GM18861 (cell line): ENCODE measurements at regions not wholly inside any gene's neighbourhood (a gene's known extent, or its start where the extent isn't known, plus 50 kb on each side); places are given as distances from the start of the nearest gene placed in this dataset.

Experiments
- ATAC-seq: cut with Tn5 transposase; IDR thresholded peaks from one replicate; pipeline ENCODE4 v1.9.1; 2021; ENCODE audit not compliant: unreplicated experiment

GRCh38 chr9:22279636-22280035 lies 167.0 kb upstream of the DMRTA1 start:
- ATAC-seq = no peak

DNA sequence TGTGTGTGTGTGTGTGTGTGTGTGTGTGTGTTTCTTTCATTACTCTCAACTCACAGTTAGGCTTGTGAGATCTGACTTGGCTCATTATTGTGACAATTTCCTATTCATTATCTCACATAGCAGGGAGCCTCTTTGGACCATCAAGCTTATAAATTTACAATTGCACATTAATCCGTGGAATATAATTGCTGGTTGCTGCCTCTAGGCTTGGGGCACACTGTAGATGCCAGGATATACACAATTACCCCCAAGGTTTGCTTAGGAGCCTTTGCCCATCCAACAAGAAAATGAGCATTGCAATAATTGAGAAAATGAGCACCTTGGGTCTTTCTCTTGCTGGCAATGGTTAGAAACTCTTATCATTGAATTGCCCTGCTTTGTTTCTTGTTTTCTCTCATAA lies 161.6 kb upstream of the DMRTA1 start:
- no peak for ATAC-seq

DNA sequence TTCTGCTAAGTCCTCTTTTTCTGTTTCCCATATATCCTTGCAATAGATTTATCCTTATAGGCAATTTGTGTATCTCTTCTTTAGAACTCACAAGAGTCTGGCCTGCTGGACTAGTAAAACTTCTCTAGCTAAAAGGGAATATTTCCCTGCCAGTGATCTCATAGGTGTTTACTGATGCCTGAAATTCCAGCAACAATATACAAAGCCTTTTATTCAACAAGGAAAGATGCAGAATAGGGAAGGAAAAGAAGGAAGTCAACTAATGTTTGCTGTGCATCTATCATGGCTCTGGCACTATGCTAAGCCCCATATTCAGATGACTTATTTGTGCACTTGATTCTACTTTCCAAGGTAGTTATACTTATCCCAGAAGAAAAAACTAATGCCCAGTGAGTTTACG lies 160.0 kb upstream of the DMRTA1 start:
- no peak for ATAC-seq

- ATAC-seq = no peak
Measured at GRCh38 chr9:22288661-22289060, 158.0 kb upstream of the DMRTA1 start.

GRCh38 chr9:22307013-22307711 lies 139.5 kb upstream of the DMRTA1 start:
- no peak for ATAC-seq

- ATAC-seq = no peak
Measured at GRCh38 chr9:22308177-22308576, 138.4 kb upstream of the DMRTA1 start.

DNA sequence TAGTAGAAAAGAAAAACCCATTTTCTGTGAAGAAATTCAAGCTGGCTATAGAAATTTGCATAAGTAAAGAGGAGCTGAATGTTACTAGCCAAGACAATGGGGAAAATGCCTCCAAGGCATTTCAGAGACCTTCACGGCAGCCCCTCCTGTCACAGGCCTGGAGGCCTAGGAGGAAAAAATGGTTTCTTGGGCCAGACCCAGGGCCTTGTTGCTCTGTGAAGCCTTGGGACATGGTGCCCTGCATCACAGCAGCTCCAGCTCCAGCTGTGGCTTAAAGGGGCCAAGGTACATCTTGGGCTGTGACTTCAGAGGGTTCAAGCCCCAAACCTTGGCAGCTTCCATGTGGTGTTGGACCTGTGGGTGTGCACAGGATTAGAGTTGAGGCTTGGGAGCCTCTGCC lies 130.0 kb upstream of the DMRTA1 start:
- ATAC-seq = no peak

- no peak for ATAC-seq
Measured at GRCh38 chr9:22331533-22331932, 115.1 kb upstream of the DMRTA1 start.

DNA sequence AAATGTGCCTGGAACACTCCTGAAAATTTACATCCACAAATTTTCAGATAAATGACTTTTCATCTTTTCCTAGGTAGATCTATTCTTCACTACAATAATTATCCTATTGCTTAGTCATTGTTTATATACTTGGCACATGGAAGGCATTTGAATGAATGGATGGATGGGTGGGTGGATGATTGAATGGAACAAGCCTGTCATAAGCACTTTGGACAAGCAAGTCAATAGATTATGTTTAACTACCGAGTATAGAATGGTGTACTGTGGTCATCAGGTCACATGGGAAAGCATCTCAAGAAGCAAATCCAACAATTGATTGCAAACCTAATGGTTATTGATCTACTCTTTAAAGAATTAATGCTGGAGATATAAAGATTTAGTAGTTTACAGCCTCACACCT lies 114.4 kb upstream of the DMRTA1 start:
- ATAC-seq = no peak

DNA sequence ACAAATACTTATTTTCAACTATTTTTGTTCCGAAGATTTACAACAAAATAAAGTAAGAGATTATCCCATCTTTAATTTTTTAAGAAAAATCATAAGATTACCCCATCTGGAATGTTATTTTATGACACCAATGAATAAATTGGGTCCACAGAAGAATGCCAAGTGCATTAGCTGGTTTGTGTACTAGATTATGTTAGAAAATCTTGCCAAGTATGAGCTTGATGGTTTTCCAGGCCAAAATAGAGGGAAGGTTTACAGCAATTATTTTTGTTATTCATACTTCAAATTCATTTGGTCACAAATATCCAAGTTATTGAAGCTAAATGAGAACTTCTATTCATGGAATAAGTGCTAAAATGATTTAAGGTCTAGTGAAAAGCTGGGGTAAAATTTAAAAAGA lies 109.4 kb upstream of the DMRTA1 start:
- no peak for ATAC-seq

DNA sequence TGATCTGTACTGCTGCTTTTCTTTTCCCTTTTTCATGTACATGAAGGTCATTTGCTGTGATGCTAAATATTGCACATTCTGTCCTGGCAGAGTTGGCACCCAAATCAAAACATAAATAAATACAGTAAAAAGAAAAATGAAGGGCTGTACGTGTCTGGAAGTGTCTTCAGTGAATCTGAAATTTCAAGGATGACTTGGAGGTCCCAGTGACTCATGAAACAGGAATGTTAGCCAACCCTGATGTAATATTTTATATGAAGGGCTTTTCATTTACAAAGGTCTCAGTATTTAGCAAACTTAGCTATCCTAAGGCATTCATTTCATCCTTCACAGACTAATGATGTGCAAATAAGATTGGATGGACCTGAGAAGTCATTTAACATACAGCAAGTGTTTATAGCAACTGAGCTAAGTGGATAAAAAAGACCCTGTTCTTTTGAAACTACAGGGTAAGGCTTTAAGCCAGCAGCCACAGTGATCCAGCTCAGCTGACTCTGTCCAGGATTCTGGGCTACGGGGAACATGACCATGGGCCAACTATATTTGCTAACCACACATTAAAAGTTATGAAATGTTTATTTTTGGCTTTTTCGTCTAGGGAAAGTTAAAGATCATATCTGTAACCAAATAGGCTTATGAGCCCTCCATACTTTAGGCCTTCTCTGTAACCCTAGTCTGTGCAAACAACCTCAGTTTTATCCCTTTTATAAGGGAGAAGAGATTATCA lies 104.0 kb upstream of the DMRTA1 start:
- ATAC-seq = no peak

DNA sequence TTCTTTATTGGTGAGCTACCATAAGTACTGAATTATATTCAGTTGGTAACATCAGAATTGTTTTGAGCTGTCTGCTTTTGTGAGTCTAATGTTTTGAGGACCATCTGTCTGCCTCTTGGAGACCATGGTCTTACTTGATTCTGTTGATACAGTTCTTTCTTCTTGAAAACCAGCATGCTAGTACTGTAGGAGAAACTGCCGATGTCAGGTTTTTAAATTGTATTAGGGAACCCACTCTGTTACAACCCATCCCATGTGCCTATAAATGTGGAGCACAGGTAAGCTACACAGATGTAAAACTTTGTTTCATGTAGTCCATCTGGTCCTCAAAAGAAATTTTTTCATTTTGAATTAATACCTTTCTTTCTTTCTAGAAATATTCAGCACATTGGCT lies 103.4 kb upstream of the DMRTA1 start:
- ATAC-seq = no peak

DNA sequence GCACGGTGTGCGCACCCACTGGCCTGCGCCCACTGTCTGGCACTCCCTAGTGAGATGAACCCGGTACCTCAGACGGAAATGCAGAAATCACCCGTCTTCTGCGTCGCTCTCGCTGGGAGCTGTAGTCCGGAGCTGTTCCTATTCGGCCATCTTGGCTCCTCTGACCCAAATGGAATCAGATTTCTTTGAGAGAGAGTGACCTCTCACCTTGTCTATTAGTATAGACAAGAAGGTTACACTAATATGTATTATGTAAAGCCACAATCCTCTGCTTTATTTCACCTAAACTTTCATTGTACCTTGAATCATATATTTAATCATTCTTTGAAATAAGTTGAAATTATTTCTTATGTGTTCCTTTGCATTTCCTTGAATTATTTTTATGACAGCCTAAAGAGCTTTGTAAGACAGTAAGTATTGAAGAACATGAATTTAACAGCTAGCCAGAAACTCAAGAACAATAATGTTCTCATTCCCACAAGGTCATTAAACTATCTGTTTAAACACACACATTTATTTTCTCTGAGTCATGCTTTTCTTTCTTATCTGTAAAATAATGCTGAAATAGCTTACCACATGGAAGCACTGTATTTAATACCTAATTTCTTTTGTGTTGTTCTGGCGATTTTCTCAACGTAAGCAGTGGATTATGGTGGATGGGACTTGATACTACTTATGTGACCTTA lies 91.8 kb upstream of the DMRTA1 start:
- no peak for ATAC-seq

DNA sequence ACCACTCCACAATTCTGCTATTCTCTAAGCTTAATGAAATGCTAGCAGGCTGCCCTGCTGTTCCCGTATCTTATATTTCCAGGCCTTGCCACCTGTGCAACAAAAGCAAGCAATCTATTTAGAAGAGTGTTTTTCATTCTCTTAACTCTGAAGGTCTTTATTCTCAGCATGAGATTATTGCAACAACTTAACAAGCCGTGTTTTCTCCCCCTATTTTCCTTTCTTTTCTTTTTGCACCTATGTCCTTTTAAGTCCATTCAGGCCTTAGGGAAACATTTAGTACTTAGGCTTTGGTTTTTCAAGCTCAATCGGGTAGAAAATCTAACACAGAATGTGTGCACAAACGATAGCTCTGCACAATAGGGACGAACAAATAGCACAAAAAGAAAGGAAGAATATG lies 89.6 kb upstream of the DMRTA1 start:
- no peak for ATAC-seq

DNA sequence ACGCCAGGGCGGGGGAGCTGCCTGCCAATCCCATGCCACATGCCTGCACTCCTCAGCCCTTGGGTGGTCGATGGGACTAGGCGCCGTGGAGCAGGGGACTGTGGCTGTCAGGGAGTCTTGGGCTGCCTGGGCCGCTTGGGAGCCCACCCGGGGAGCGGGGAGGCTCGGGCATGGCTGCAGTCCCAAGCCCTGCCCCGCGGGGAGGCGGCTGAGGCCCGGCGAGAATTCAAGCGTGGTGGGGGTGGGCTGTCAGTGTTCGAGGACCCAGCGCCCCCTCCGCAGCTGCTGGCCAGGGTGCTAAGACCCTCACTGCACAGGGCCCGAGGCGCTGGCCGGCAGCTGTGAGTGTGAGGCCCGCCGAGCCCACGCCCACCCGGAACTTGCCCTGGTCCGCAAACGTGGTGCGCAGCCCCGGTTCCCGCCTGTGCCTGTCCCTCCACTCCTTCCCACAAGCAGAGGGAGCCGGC lies 83.2 kb upstream of the DMRTA1 start:
- ATAC-seq = no peak

DNA sequence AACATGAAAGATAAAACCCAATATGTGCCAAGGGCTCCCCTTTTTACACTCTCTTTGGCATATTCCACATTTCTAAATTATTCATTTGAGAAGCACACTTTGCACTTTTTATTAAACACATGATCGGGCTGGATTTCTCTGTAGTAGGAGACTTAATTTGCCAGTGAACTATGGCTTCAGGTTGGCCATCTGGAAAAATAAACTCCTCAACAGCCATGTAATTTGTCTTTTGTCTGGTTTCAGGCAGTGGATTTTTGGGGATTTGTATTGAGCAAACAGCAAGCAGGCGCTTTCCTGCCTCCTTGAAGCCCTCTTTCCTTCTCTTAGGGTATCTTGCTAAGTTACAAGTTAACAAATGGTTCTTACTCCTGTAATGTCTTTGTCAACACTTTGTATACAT lies 73.0 kb upstream of the DMRTA1 start:
- ATAC-seq = no peak

DNA sequence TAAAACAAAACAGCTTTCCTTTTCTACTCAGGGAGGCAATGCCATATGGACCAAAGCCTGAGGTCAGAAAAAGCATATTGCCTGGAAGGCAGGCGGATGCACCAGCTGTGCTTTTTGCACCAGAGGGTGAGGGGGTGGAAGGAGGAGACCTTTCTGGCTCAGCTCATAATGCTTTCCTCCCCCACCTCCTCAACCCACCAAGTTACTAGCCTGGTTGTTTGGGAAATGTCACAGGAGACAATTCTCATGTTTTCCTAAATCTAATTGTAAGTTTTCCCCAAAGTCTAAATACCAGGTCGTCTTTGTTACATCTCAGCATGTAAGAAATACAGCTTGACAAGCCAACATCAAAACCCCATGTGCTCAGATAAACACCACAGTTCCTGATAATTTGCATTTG lies 72.6 kb upstream of the DMRTA1 start:
- ATAC-seq = no peak

DNA sequence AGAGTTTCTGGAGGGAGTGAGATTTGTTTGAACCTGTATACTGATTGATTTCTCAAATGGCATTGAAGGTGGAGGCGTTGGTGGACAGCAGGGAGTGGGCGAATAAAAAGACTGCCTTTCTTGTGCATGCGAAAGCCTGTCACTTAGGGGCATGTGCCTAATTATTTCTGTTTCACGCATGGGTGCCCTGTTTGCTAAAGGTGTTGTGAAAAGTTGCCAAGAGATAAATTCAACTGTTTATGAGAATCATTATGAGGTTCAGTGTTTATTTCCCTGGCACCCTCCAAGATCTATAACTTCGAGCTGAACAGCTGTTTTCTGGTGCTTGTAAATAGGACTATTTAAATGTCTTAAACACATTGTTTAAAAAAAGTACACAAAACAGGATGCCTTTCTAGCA lies 67.4 kb upstream of the DMRTA1 start:
- no peak for ATAC-seq

- no peak for ATAC-seq
Measured at GRCh38 chr9:22381170-22381569, 65.5 kb upstream of the DMRTA1 start.

DNA sequence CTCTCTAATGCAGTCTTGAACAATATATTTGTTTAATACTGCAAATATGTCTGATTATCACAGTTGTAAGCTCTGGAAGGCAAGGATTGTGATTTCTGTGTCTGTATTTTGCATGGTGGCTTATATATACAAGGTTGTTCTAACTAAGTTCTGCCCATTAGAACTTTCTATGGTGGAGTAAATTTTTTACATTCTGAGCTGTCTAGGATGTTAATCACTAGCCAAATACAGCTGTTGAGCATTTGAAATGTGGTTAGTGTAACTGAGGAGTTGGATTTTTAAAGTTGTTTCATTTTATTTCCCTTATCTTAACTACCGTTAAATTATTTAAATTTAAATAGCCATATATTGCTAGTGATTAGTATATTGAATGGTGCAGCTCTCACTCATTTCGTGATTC lies 64.3 kb upstream of the DMRTA1 start:
- no peak for ATAC-seq

DNA sequence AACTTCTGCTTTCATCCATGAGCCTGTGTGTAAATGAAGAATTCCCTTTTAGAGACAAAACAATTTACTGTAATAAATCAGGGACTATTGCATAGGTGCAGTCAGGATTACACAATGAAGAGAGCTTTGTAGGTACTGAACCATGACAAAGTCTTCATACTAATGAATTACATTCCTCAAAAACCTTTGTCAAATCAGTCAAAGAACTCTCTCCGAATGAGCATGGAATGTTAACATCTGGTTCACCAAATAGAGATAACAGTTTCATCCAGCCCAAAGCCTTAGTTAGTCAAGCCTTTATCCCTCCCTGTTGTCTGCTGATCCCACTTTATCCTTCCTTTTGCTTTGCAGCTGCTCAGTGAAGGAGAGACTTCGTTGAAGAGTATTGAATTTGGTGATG lies 62.9 kb upstream of the DMRTA1 start:
- ATAC-seq = no peak

DNA sequence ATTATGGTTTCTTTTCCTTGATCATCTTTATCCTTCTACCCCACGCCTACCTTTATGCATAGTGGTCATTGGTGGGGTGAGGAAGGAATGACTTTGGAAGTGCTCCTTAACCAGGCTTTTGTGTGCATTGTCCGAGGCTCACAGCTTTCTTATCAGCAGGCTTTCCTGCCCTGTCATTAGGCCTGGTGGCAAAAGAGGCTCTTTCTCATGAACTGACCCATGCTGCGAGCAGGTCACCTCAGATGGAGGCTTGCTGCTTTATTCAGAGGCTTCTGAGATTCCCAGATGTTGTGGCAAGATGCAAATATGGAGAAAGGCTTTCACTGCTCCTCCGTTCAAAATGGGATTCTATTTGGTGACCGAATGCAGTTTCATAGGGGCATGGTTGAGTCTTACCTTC lies 57.4 kb upstream of the DMRTA1 start:
- no peak for ATAC-seq
